ENCODE measurements at regions not wholly inside any gene's neighbourhood (a gene's known extent, or its start where the extent isn't known, plus 50 kb on each side); places are given as distances from the start of the nearest gene placed in this dataset.
"Not testable (repeated sequence)": the region's sequence is repeated elsewhere in the genome, so short reads cannot be mapped to it uniquely, and the experiment has no call there.

GRCh38 chr13:18235756-18236527, 945.7 kb downstream of the TUBA3C start:
- TF ChIP-seq CBX8 (IDR thresholded peaks at IDR 0.05) (no peak), TP53 (CRISPR knock-in tag; IDR thresholded peaks at IDR 0.05) (no peak)
- FAIRE-seq (no peak), DNase-seq (ENCODE audit: low read depth in 1 of 2, low spot score in 1 of 2) (no peak), ATAC-seq (no peak)
- Histone ChIP-seq H3K27ac (no peak overlapping the region), H3K4me3 (no peak overlapping the region), H3K4me2 (no peak overlapping the region), H3K9me3 (no peaks in the 10 kb centered on the region; the same call in 2 of the 3 replicates), H3K4me1 (no peaks in the 10 kb centered on the region)
- CTCF ChIA-PET, result no interaction called here
- 97% methylated on average over 33 of the region's 94 CpGs for WGBS (ENCODE audit: missing lambda C conversion rate)
- POLR2A ChIA-PET, result no interaction called here

GRCh38 chr13:18235172-18235571, 946.5 kb downstream of the TUBA3C start:
- H3K4me1 ChIP-seq, result no peaks in the 10 kb centered on the region
- WGBS (ENCODE audit: missing lambda C conversion rate), result 100% methylated on average over 3 of the region's 47 CpGs
- POLR2A ChIA-PET, result no interaction called here
- DNase-seq (ENCODE audit: low read depth in 1 of 2, low spot score in 1 of 2), result no peak
- FAIRE-seq, result no peak
- CTCF ChIA-PET, result no interaction called here
- H3K4me2 ChIP-seq, result no peak overlapping the region
- H3K9me3 ChIP-seq, result no peaks in the 10 kb centered on the region; the same call in 2 of the 3 replicates
- H3K4me3 ChIP-seq, result no peak overlapping the region
- H3K27ac ChIP-seq, result no peak overlapping the region
- TF ChIP-seq TFCP2L1 (CRISPR knock-in tag; IDR thresholded peaks at IDR 0.05) (no peak), POLR2AphosphoS2 (conservative IDR thresholded peaks at IDR 0.05; ENCODE audit: low read length) (no peak), JUN (IDR thresholded peaks at IDR 0.05) (no peak), SMC3 (IDR thresholded peaks at IDR 0.05) (no peak), MYC (IDR thresholded peaks at IDR 0.05; ENCODE audit: borderline replicate concordance, low read length) (no peak), HDAC2 (IDR thresholded peaks at IDR 0.05) (no peak), TP53 (CRISPR knock-in tag; IDR thresholded peaks at IDR 0.05) (no peak), NFE2L2 (conservative IDR thresholded peaks at IDR 0.05; ENCODE audit: low read length) (no peak), ELK1 (IDR thresholded peaks at IDR 0.05; ENCODE audit: low read depth, low read length) (no peak), E2F6 (IDR thresholded peaks at IDR 0.05; ENCODE audit: borderline replicate concordance, low read depth) (no peak), HEYL (CRISPR knock-in tag; IDR thresholded peaks at IDR 0.05) (no peak), RNF2 (IDR thresholded peaks at IDR 0.05; ENCODE audit: borderline replicate concordance, low read depth) (no peak), EHF (CRISPR knock-in tag; IDR thresholded peaks at IDR 0.05) (no peak), MAFK (IDR thresholded peaks at IDR 0.05; ENCODE audit: partially characterized antibody) (no peak), JUNB (IDR thresholded peaks at IDR 0.05) (no peak), NR3C1 (IDR thresholded peaks at IDR 0.05) (no peak), ZNF302 (CRISPR knock-in tag; IDR thresholded peaks at IDR 0.05) (no peak)
- no peak for ATAC-seq

- POLR2A ChIA-PET; DNase-seq (ENCODE audit: low read depth in 1 of 2, low spot score in 1 of 2); CTCF ChIA-PET; FAIRE-seq; H3K4me2 ChIP-seq; H3K9me3 ChIP-seq; H3K27ac ChIP-seq; ATAC-seq; H3K4me1 ChIP-seq; H3K4me3 ChIP-seq: not testable (repeated sequence)
- WGBS (ENCODE audit: missing lambda C conversion rate), result 98% methylated on average over 21 of the region's 56 CpGs
These were observed 947.2 kb downstream of the TUBA3C start for GRCh38 chr13:18234451-18234850.

- ChIA-PET POLR2A (no interaction called here), CTCF (no interaction called here)
- ATAC-seq (no peak), FAIRE-seq (no peak), DNase-seq (ENCODE audit: low read depth in 1 of 2, low spot score in 1 of 2) (no peak)
- WGBS (ENCODE audit: missing lambda C conversion rate), result 97% methylated on average over 55 of the region's 71 CpGs
- Histone ChIP-seq H3K27ac (no peak overlapping the region), H3K4me1 (no peaks in the 10 kb centered on the region), H3K4me2 (no peak overlapping the region), H3K9me3 (no peaks in the 10 kb centered on the region; the same call in 2 of the 3 replicates), H3K4me3 (no peak overlapping the region)
- TF ChIP-seq GATA3 (IDR thresholded peaks at IDR 0.05; ENCODE audit: borderline replicate concordance), result no peak
- TF ChIP-seq HMGXB4 (CRISPR knock-in tag; IDR thresholded peaks at IDR 0.05; ENCODE audit: borderline replicate concordance), result no peak
- no peak for TF ChIP-seq NPAS2 (CRISPR knock-in tag; IDR thresholded peaks at IDR 0.05; ENCODE audit: borderline replicate concordance)
- TF ChIP-seq EHMT2 (IDR thresholded peaks at IDR 0.05; ENCODE audit: low read depth), result no peak
- no peak for TF ChIP-seq TFCP2L1 (CRISPR knock-in tag; IDR thresholded peaks at IDR 0.05)
- no peak for TF ChIP-seq HDAC2 (IDR thresholded peaks at IDR 0.05)
- no peak for TF ChIP-seq SREBF2 (IDR thresholded peaks at IDR 0.05)
- TF ChIP-seq CBX8 (IDR thresholded peaks at IDR 0.05), result no peak
- TF ChIP-seq HOXB5 (CRISPR knock-in tag; IDR thresholded peaks at IDR 0.05), result no peak
- TF ChIP-seq FOXS1 (CRISPR knock-in tag; IDR thresholded peaks at IDR 0.05), result no peak
- no peak for TF ChIP-seq HEYL (CRISPR knock-in tag; IDR thresholded peaks at IDR 0.05)
- TF ChIP-seq ZNF302 (CRISPR knock-in tag; IDR thresholded peaks at IDR 0.05), result no peak
- no peak for TF ChIP-seq USF2 (IDR thresholded peaks at IDR 0.05)
These were observed 947.8 kb downstream of the TUBA3C start for GRCh38 chr13:18233783-18234299.

All from A549 (cell line).